ENCODE measurements at regions not wholly inside any gene's neighbourhood (a gene's known extent, or its start where the extent isn't known, plus 50 kb on each side); places are given as distances from the start of the nearest gene placed in this dataset.

- WGBS, 2 donors, result 89 to 92% methylated on average over 3 of the region's 3 CpGs
Observed at GRCh38 chr1:193971595-193971994, 785.2 kb upstream of the B3GALT2 start.

DNA sequence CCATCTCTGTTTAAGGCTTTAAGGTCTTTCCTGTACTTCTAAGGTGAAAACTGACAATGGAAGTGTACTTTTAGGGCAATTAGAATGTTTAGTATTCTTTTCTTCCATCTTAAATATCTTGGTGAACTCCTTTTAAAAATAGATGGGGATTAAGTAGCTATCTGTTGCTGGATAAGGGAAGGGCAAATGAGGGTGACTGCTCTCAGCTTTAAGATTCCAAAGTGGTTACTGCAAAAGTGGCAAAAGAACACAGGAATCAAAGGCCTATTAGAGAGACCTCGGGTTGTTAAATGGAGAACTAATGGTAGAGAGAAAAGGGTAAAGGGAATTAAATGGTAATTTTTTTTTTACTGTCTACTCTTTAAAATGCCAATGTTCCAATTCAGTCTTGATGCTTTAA lies 774.1 kb upstream of the B3GALT2 start:
- WGBS, 2 donors, result 39 to 50% methylated on average over 1 of the region's 1 CpG
- TF ChIP-seq EP300 (IDR thresholded peaks at IDR 0.05), result no peak
- TF ChIP-seq CTCF (IDR thresholded peaks at IDR 0.05), result no peak
- no peak for TF ChIP-seq POLR2A (IDR thresholded peaks at IDR 0.05)

More at GRCh38 chr1:193971595-193971994, 785.2 kb upstream of the B3GALT2 start:
- H3K9me3 ChIP-seq, result no peaks in the 10 kb centered on the region
- no peak for TF ChIP-seq POLR2A (IDR thresholded peaks at IDR 0.05)
- TF ChIP-seq CTCF (IDR thresholded peaks at IDR 0.05), result no peak
- no peak for TF ChIP-seq EP300 (IDR thresholded peaks at IDR 0.05)
- H3K36me3 ChIP-seq, result no peaks in the 10 kb centered on the region
- H3K4me1 ChIP-seq, result no peaks in the 10 kb centered on the region
- no peaks in the 10 kb centered on the region for H3K27me3 ChIP-seq
- H3K27ac ChIP-seq, result no peak overlapping the region
- DNase-seq (ENCODE audit: low spot score in 2 of 2), result no peak
- no peak overlapping the region for H3K4me3 ChIP-seq

DNA sequence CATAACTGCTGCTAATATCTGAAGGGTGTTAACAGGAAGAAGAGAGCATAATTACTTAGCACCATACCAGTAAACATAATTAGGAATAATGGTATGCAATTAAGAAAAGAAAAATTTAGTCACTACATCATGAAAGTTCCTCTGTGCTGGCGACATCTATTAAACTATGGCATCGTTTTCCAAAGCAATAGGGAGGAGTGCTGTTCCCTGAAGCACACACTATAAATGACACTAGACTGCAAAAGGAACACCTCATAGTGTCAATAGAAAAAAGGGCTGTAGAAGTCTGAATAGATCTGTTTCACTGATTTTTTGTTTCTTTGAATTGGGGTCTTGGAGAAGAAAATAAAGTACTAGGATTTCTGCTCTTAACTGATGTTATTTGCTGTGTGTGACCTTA lies 773.6 kb upstream of the B3GALT2 start:
- TF ChIP-seq EP300 (IDR thresholded peaks at IDR 0.05) (no peak), CTCF (IDR thresholded peaks at IDR 0.05) (no peak), POLR2A (IDR thresholded peaks at IDR 0.05) (no peak)
- Histone ChIP-seq H3K27ac (no peak overlapping the region), H3K9me3 (no peaks in the 10 kb centered on the region), H3K27me3 (no peaks in the 10 kb centered on the region), H3K4me3 (no peak overlapping the region), H3K4me1 (no peaks in the 10 kb centered on the region), H3K36me3 (no peaks in the 10 kb centered on the region)
- no peak for DNase-seq (ENCODE audit: low spot score in 2 of 2)
- WGBS, 2 donors, result 76 to 81% methylated on average over 2 of the region's 2 CpGs

More for the DNA sequence above, 774.1 kb upstream of the B3GALT2 start:
- H3K4me1 ChIP-seq, result no peaks in the 10 kb centered on the region
- no peaks in the 10 kb centered on the region for H3K9me3 ChIP-seq
- no peaks in the 10 kb centered on the region for H3K27me3 ChIP-seq
- no peak overlapping the region for H3K27ac ChIP-seq
- H3K4me3 ChIP-seq, result no peak overlapping the region
- H3K36me3 ChIP-seq, result no peaks in the 10 kb centered on the region
- no peak for DNase-seq (ENCODE audit: low spot score in 2 of 2)

DNA sequence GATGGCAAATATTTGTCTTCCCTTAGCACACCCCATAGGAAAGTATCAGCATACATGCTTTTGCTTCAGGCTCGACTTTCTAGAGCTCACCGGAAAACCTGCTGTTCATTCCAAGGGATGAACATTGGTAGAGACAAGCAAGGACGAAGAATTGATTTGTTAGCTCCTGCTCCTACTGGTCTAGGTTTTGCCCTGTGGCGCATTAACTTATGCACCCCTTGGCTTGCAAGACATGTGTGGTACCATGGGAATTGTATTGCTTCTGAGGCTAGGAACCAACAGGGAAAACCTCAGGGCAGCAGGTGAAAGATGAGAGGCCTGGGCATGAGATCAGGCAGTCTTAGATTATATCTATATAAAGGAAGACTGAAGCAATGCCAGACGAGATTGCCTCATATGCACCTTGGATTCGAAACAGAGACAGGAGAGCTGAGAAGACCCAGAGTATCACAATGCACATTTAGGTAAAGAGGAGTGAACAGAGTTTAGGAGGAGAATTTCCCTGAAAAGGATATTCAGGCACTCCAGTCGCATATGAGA lies 771.2 kb upstream of the B3GALT2 start:
- Histone ChIP-seq H3K27ac (no peak overlapping the region), H3K4me3 (no peak overlapping the region), H3K36me3 (no peaks in the 10 kb centered on the region), H3K4me1 (no peaks in the 10 kb centered on the region), H3K27me3 (no peaks in the 10 kb centered on the region), H3K9me3 (no peaks in the 10 kb centered on the region)
- 76 to 80% methylated on average over 7 of the region's 7 CpGs for WGBS, 2 donors
- no peak for DNase-seq (ENCODE audit: low spot score in 2 of 2)
- TF ChIP-seq EP300 (IDR thresholded peaks at IDR 0.05) (no peak), POLR2A (IDR thresholded peaks at IDR 0.05) (no peak), CTCF (IDR thresholded peaks at IDR 0.05) (no peak)

GRCh38 chr1:193952778-193953374 lies 766.5 kb upstream of the B3GALT2 start:
- H3K27me3 ChIP-seq, result no peaks in the 10 kb centered on the region
- no peaks in the 10 kb centered on the region for H3K9me3 ChIP-seq
- H3K4me1 ChIP-seq, result no peaks in the 10 kb centered on the region
- H3K4me3 ChIP-seq, result no peak overlapping the region
- no peak overlapping the region for H3K27ac ChIP-seq
- WGBS, 2 donors, result 81 to 86% methylated on average over 1 of the region's 1 CpG
- H3K36me3 ChIP-seq, result no peaks in the 10 kb centered on the region
- no peak for DNase-seq (ENCODE audit: low spot score in 2 of 2)
- TF ChIP-seq POLR2A (IDR thresholded peaks at IDR 0.05) (no peak), CTCF (IDR thresholded peaks at IDR 0.05) (no peak), EP300 (IDR thresholded peaks at IDR 0.05) (no peak)
